Transverse colon (tissue), 4 donors: ENCODE measurements at regions not wholly inside any gene's neighbourhood (a gene's known extent, or its start where the extent isn't known, plus 50 kb on each side); places are given as distances from the start of the nearest gene placed in this dataset.

ENCODE experiments used
- CTCF ChIP-seq, 5 experiments: fragments of 200-600 bp in 3 of 5; fragments of 450-650 bp in 2 of 5; sonication (generic) in 3 of 5; IDR thresholded peaks; 1 replicate in 2 of 5; 2 replicates in 3 of 5; pipeline ENCODE4 v1.5.1; 2016 to 2017; ENCODE audit warnings: antibody characterized with exemption in 5 of 5, inconsistent platforms in 3 of 5, mild to moderate bottlenecking in 2 of 5, moderate library complexity in 1 of 5
- POLR2AphosphoS5 ChIP-seq, 3 donors: sonication (generic); formaldehyde crosslinking; IDR thresholded peaks; one replicate each; pipeline ENCODE4 v1.6.1; 2016; ENCODE audit warnings: antibody characterized with exemption in 3 of 3

- TF ChIP-seq CTCF (IDR thresholded peaks at IDR 0.05), result no peak
- TF ChIP-seq POLR2AphosphoS5 (IDR thresholded peaks at IDR 0.05), result no peak
Observed at GRCh38 chr2:199201539-199201938, 256.2 kb downstream of the SATB2 start.
